Right lobe of liver (tissue), 4 donors: ENCODE measurements at regions not wholly inside any gene's neighbourhood (a gene's known extent, or its start where the extent isn't known, plus 50 kb on each side); places are given as distances from the start of the nearest gene placed in this dataset.

Source experiments
- CTCF ChIP-seq, 4 donors: fragments of 200-600 bp in 3 of 4; fragments of 450-650 bp in 1 of 4; IDR thresholded peaks; one replicate each; pipeline versions ENCODE4 v1.5.1 to v1.8.0; 2016 to 2022; ENCODE audit warnings: antibody characterized with exemption in 4 of 4, mild to moderate bottlenecking in 2 of 4
- POLR2A ChIP-seq: fragments of 450-650 bp; IDR thresholded peaks from one replicate; pipeline ENCODE4 v1.6.1; 2017; ENCODE audit warnings: antibody characterized with exemption, mild to moderate bottlenecking
- donor health status: DM: no; HTN: no; CAD: no.
- donor health status: DM: no; HTN: no; CAD: no.
- donor health status: DM: no; HTN: yes; CAD: no.

- no peak for TF ChIP-seq CTCF (IDR thresholded peaks at IDR 0.05)
- no peak for TF ChIP-seq POLR2A
Observed at GRCh38 chr1:213507472-213508223, 456.6 kb downstream of the RPS6KC1 start.
